ENCODE measurements at regions not wholly inside any gene's neighbourhood (a gene's known extent, or its start where the extent isn't known, plus 50 kb on each side); places are given as distances from the start of the nearest gene placed in this dataset.

DNA sequence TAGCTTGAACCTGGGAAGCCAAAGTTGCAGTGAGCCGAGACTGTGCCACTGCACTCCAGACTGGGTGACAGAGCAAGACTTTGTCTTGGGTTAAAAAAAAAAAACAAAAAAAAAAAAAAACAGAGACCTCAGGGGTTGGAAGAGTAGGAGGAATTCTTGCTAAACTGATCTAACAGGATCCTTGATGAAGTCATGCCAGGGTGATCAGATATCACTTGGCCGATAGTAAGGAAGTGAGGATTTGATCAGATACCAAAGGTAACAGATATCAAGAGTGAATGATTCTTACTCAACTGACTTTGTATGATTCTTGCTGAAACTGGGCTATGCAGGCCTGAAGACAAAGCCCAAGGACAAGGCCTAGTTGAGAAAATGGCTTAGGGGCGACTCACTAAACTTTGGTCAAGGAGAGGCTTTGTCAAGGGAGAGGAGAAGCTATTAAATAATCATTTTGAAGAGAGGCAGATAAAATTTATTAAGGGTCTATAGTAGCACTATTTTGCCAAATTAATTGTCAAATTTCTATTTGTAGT is 624.7 kb downstream of the UTRN start:
- TF ChIP-seq, protein P1, sequence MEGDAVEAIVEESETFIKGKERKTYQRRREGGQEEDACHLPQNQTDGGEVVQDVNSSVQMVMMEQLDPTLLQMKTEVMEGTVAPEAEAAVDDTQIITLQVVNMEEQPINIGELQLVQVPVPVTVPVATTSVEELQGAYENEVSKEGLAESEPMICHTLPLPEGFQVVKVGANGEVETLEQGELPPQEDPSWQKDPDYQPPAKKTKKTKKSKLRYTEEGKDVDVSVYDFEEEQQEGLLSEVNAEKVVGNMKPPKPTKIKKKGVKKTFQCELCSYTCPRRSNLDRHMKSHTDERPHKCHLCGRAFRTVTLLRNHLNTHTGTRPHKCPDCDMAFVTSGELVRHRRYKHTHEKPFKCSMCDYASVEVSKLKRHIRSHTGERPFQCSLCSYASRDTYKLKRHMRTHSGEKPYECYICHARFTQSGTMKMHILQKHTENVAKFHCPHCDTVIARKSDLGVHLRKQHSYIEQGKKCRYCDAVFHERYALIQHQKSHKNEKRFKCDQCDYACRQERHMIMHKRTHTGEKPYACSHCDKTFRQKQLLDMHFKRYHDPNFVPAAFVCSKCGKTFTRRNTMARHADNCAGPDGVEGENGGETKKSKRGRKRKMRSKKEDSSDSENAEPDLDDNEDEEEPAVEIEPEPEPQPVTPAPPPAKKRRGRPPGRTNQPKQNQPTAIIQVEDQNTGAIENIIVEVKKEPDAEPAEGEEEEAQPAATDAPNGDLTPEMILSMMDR (IDR thresholded peaks at IDR 0.05; ENCODE audit: low read length): no peak
- no peak for TF ChIP-seq EZH2 (IDR thresholded peaks at IDR 0.05; ENCODE audit: borderline replicate concordance, low read length)

Measured in OCI-LY1 (cell line).